HEK293T (cell line): ENCODE measurements at regions not wholly inside any gene's neighbourhood (a gene's known extent, or its start where the extent isn't known, plus 50 kb on each side); places are given as distances from the start of the nearest gene placed in this dataset.

Experiments used
- BHLHE40 ChIP-seq: fragments of 450-650 bp; IDR thresholded peaks from 2 replicates; pipeline ENCODE4 v1.6.1; 2016; ENCODE audit warnings: mild to moderate bottlenecking, moderate library complexity, borderline replicate concordance
- ELF4 ChIP-seq: fragments of 450-650 bp; IDR thresholded peaks from 2 replicates; pipeline ENCODE4 v1.6.1; 2017; ENCODE audit warnings: antibody characterized with exemption
- FOXA1 ChIP-seq: fragments of 450-650 bp; IDR thresholded peaks from 2 replicates; pipeline ENCODE4 v1.6.1; 2016; ENCODE audit warnings: mild to moderate bottlenecking
- FOXK2 ChIP-seq: fragments of 450-650 bp; IDR thresholded peaks from 2 replicates; pipeline ENCODE4 v1.6.1; 2016; ENCODE audit warnings: mild to moderate bottlenecking
- FOXM1 ChIP-seq: fragments of 450-650 bp; IDR thresholded peaks from 2 replicates; pipeline ENCODE4 v1.6.1; 2017; ENCODE audit warnings: mild to moderate bottlenecking, borderline replicate concordance
- L3MBTL2 ChIP-seq: fragments of 450-650 bp; conservative IDR thresholded peaks from 2 replicates; pipeline ENCODE4 v1.6.1; 2016; ENCODE audit warnings: mild to moderate bottlenecking
- LEF1 ChIP-seq: fragments of 450-650 bp; IDR thresholded peaks from 2 replicates; pipeline ENCODE4 v1.6.1; 2017; ENCODE audit warnings: mild to moderate bottlenecking, borderline replicate concordance
- NFRKB ChIP-seq: fragments of 450-650 bp; IDR thresholded peaks from 2 replicates; pipeline ENCODE4 v1.6.1; 2016; ENCODE audit warnings: mild to moderate bottlenecking, moderate library complexity
- SP1 ChIP-seq: fragments of 450-650 bp; IDR thresholded peaks from 2 replicates; pipeline ENCODE4 v1.6.1; 2017
- SUZ12 ChIP-seq: fragments of 450-650 bp; IDR thresholded peaks from 2 replicates; pipeline ENCODE4 v1.6.1; 2016; ENCODE audit warnings: mild to moderate bottlenecking
- TARDBP ChIP-seq: fragments of 450-650 bp; IDR thresholded peaks from 2 replicates; pipeline ENCODE4 v1.6.1; 2016
- ZNF384 ChIP-seq: fragments of 450-650 bp; IDR thresholded peaks from 2 replicates; pipeline ENCODE4 v1.6.1; 2016
- TF ChIP-seq, protein P1 (sequence below): fragments of 450-650 bp; IDR thresholded peaks from 2 replicates; pipeline ENCODE4 v1.6.1; 2016

- TF ChIP-seq BHLHE40 (no peak), ELF4 (no peak), FOXA1 (no peak), FOXK2 (no peak), TARDBP (no peak), SUZ12 (no peak), SP1 (no peak), NFRKB (no peak), L3MBTL2 (no peak), ZNF384 (no peak), LEF1 (no peak), FOXM1 (no peak)
- TF ChIP-seq, protein P1, sequence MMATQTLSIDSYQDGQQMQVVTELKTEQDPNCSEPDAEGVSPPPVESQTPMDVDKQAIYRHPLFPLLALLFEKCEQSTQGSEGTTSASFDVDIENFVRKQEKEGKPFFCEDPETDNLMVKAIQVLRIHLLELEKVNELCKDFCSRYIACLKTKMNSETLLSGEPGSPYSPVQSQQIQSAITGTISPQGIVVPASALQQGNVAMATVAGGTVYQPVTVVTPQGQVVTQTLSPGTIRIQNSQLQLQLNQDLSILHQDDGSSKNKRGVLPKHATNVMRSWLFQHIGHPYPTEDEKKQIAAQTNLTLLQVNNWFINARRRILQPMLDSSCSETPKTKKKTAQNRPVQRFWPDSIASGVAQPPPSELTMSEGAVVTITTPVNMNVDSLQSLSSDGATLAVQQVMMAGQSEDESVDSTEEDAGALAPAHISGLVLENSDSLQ: no peak
These were observed 50.0 kb upstream of the POU2AF1 start for GRCh38 chr11:111429066-111429506.
